Fibroblast of lung (primary cell): ENCODE measurements at regions not wholly inside any gene's neighbourhood (a gene's known extent, or its start where the extent isn't known, plus 50 kb on each side); places are given as distances from the start of the nearest gene placed in this dataset.

Experiments
- DNase-seq, 2 donors: peaks; one replicate each; pipeline versions ENCODE4 v3.0.0 to v3.0.0-alpha.2; 2010; ENCODE audit warnings: low read depth in 2 of 2
- H2AFZ ChIP-seq: 2 replicates; pipeline ENCODE4 v1.5.1; 2012; ENCODE audit warnings: low read length, control low read depth, inconsistent platforms
- H3K27ac ChIP-seq: 2 replicates; pipeline ENCODE4 v1.5.1; 2011; ENCODE audit warnings: low read length, control low read depth; ENCODE audit not compliant: insufficient read depth
- H3K27me3 ChIP-seq: 2 replicates; pipeline ENCODE4 v1.5.1; 2011; ENCODE audit warnings: mild to moderate bottlenecking, low read length; ENCODE audit not compliant: control insufficient read depth, insufficient read depth
- H3K36me3 ChIP-seq: 2 replicates; pipeline ENCODE4 v1.5.1; 2011; ENCODE audit warnings: low read length; ENCODE audit not compliant: control insufficient read depth, insufficient read depth
- H3K4me1 ChIP-seq: 2 replicates; pipeline ENCODE4 v1.5.1; 2011; ENCODE audit warnings: low read length; ENCODE audit not compliant: control insufficient read depth, insufficient read depth; ENCODE audit errors: extremely low read depth
- H3K4me2 ChIP-seq: 2 replicates; pipeline ENCODE4 v1.5.1; 2011; ENCODE audit warnings: low read length, control low read depth; ENCODE audit not compliant: insufficient read depth; ENCODE audit errors: extremely low read depth
- H3K4me3 ChIP-seq, 4 experiments: fragments of 200-600 bp in 1 of 4; sonication (generic) in 1 of 4; replicated peaks in 1 of 4; 2 replicates each; pipeline ENCODE4 v1.5.1; 2011 to 2016; ENCODE audit warnings: low read length in 4 of 4, low read depth in 3 of 4, mild to moderate bottlenecking in 3 of 4, control low read depth in 2 of 4, inconsistent platforms in 1 of 4, mixed read lengths in 1 of 4; ENCODE audit not compliant: insufficient read depth in 1 of 4; ENCODE audit errors: control extremely low read depth in 1 of 4
- H3K79me2 ChIP-seq: 2 replicates; pipeline ENCODE4 v1.5.1; 2012; ENCODE audit warnings: mild to moderate bottlenecking, low read length, inconsistent platforms; ENCODE audit not compliant: control insufficient read depth, insufficient read depth
- H3K9ac ChIP-seq: 2 replicates; pipeline ENCODE4 v1.5.1; 2011; ENCODE audit warnings: mild to moderate bottlenecking, low read length, control low read depth; ENCODE audit not compliant: insufficient read depth
- H3K9me3 ChIP-seq: 2 replicates; pipeline ENCODE4 v1.5.1; 2012; ENCODE audit warnings: low read depth, low read length; ENCODE audit not compliant: control insufficient read depth, insufficient read depth
- H4K20me1 ChIP-seq: 2 replicates; pipeline ENCODE4 v1.5.1; 2011; ENCODE audit warnings: low read length; ENCODE audit not compliant: control insufficient read depth, insufficient read depth; ENCODE audit errors: extremely low read depth
- CTCF ChIP-seq, 2 donors: IDR thresholded peaks in 1 of 2; conservative IDR thresholded peaks in 1 of 2; 1 replicate in 1 of 2; 2 replicates in 1 of 2; pipeline ENCODE4 v1.5.1; 2011 to 2012; ENCODE audit warnings: low read length in 2 of 2, control low read depth in 1 of 2, inconsistent platforms in 1 of 2, low read depth in 1 of 2, mild to moderate bottlenecking in 1 of 2
- EZH2 ChIP-seq: IDR thresholded peaks from 2 replicates; pipeline ENCODE4 v1.5.1; 2012; ENCODE audit warnings: low read length, control low read depth, mild to moderate bottlenecking; ENCODE audit errors: missing control alignments

- H3K79me2 ChIP-seq, result no peaks in the 10 kb centered on the region
- no peaks in the 10 kb centered on the region for H3K9me3 ChIP-seq
- H3K9ac ChIP-seq, result no peak overlapping the region
- no peak for TF ChIP-seq CTCF (conservative IDR thresholded peaks at IDR 0.05 in 1 of 2, IDR thresholded peaks at IDR 0.05 in 1 of 2; ENCODE audit: low read depth in 1 of 2, low read length in 2 of 2)
- no peak for TF ChIP-seq EZH2
- no peak overlapping the region for H3K4me2 ChIP-seq
- no peak overlapping the region for H3K27ac ChIP-seq
- H3K36me3 ChIP-seq, result no peaks in the 10 kb centered on the region
- H3K4me3 ChIP-seq, result no peak overlapping the region
- no peaks in the 10 kb centered on the region for H4K20me1 ChIP-seq
- no peaks in the 10 kb centered on the region for H3K27me3 ChIP-seq
- DNase-seq, result no peak
- no peaks in the 10 kb centered on the region for H3K4me1 ChIP-seq
- H2AFZ ChIP-seq, result no peak overlapping the region
These were observed 97.6 kb upstream of the CNTN3 start for GRCh38 chr3:74711913-74712512.

DNA sequence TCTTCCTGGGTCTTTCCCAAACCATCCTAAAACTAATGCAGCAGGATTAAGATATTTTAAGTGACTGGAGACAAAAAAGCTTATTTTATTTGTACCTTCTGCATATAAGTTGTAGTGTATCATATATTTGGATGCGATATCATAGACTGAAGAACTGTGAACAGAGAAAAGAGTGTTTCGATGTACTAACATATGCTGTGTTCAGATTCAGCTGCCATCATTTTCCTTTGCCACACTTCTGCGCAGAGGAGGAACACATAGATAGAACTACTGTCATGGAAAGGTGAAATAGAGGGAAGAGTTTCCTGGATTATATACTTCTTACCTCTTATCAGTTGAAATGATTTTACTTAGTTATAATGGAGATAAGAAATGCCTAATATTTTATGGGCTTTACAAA, 95.5 kb upstream of the CNTN3 start:
- Histone ChIP-seq H3K9me3 (no peaks in the 10 kb centered on the region), H2AFZ (no peak overlapping the region), H3K27me3 (no peaks in the 10 kb centered on the region), H3K36me3 (no peaks in the 10 kb centered on the region), H3K79me2 (no peaks in the 10 kb centered on the region), H3K27ac (no peak overlapping the region), H3K9ac (no peak overlapping the region), H3K4me3 (no peak overlapping the region), H4K20me1 (no peaks in the 10 kb centered on the region), H3K4me2 (no peak overlapping the region), H3K4me1 (no peaks in the 10 kb centered on the region)
- DNase-seq, result no peak
- TF ChIP-seq CTCF (conservative IDR thresholded peaks at IDR 0.05 in 1 of 2, IDR thresholded peaks at IDR 0.05 in 1 of 2; ENCODE audit: low read depth in 1 of 2, low read length in 2 of 2) (no peak), EZH2 (no peak)

DNA sequence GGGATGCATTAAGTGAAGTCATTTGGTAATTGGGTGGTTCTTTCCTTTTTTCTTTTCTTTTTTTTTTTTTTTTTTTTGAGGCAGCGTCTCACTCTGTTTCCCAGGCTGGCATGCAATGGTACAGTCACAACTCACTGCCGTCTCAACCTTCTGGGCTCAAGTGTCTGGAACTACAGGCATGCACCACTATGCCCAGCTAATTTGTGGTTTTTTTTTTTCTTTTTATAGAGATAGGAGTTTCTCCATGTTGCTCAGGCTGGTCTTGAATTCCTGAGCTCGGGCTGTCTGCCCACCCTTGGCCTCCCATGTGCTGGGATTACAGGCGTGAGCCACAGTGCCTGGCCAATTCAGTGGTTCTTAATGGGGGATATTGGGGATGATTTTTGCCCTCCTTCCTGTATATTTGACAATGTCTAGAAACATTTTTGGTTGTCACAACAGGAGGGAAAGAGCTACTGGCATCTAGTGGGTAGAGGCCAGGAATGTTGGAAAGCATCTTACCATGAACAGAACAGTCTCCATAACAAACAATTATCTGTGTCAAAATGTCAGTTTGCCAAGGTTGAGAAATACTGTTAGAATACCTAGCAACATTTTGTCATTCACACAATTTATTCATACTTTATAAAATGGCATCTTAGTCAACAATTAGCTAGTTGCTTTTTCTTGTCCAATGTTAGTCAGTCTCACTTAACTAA, 79.4 kb upstream of the CNTN3 start:
- Histone ChIP-seq H3K27ac (no peak overlapping the region), H3K36me3 (no peaks in the 10 kb centered on the region), H3K79me2 (no peaks in the 10 kb centered on the region), H3K4me2 (no peak overlapping the region), H3K9me3 (no peaks in the 10 kb centered on the region), H2AFZ (no peak overlapping the region), H3K4me3 (no peak overlapping the region), H3K9ac (no peak overlapping the region), H3K4me1 (no peaks in the 10 kb centered on the region), H3K27me3 (no peaks in the 10 kb centered on the region), H4K20me1 (no peaks in the 10 kb centered on the region)
- TF ChIP-seq CTCF (conservative IDR thresholded peaks at IDR 0.05 in 1 of 2, IDR thresholded peaks at IDR 0.05 in 1 of 2; ENCODE audit: low read depth in 1 of 2, low read length in 2 of 2), result no peak
- no peak for TF ChIP-seq EZH2
- DNase-seq, result no peak
